Caco-2 (cell line): ENCODE measurements at regions not wholly inside any gene's neighbourhood (a gene's known extent, or its start where the extent isn't known, plus 50 kb on each side); places are given as distances from the start of the nearest gene placed in this dataset.

Experiments used
- BruUV-seq: library from RNA; stranded (reverse); fragments of 400-500 nt; replicated peaks from 2 replicates; lab custom pipeline; 2021; lab: Mats Ljungman, UMichigan
- CTCF ChIA-PET: fragments of 300-600 bp; sonication (Branson Sonifier 250); formaldehyde crosslinking; loops from one replicate; lab custom pipeline; 2022; ENCODE audit warnings: antibody characterized with exemption; lab: Charles Lee
- POLR2A ChIA-PET: fragments of 300-600 bp; sonication (Branson Sonifier 250); formaldehyde crosslinking; loops from one replicate; lab custom pipeline; 2022; ENCODE audit warnings: antibody characterized with exemption; lab: Charles Lee
- DNase-seq, 2 experiments: peaks; one replicate each; pipeline versions ENCODE4 v3.0.0 to v3.0.0-alpha.2; 2020 to 2022
- H3K27me3 ChIP-seq: replicated peaks from 2 replicates; pipeline ENCODE4 v1.6.0; 2011; ENCODE audit warnings: low read length; ENCODE audit not compliant: control insufficient read depth, insufficient read depth
- H3K36me3 ChIP-seq: 2 replicates; pipeline ENCODE4 v1.5.1; 2011; ENCODE audit warnings: low read length; ENCODE audit not compliant: control insufficient read depth, insufficient read depth
- H3K4me1 ChIP-seq: fragments of 250-450 bp; sonication (Bioruptor Pico); 2 replicates; pipeline ENCODE4 v1.5.1; 2020; ENCODE audit warnings: mild to moderate bottlenecking
- H3K4me3 ChIP-seq: 2 replicates; pipeline ENCODE4 v1.5.1; 2011; ENCODE audit warnings: low read depth, mild to moderate bottlenecking, control low read depth, low read length
- H3K9me3 ChIP-seq: fragments of 250-450 bp; sonication (Bioruptor Pico); 2 replicates; pipeline ENCODE4 v1.5.1; 2020; ENCODE audit warnings: mild to moderate bottlenecking, moderate library complexity
- H3K27ac Mint-ChIP-seq: one replicate; pipeline ENCODE4 v1.8.0; 2022; ENCODE audit warnings: mixed read lengths; ENCODE audit not compliant: unreplicated experiment
- H3K27me3 Mint-ChIP-seq: one replicate; pipeline ENCODE4 v1.8.0; 2022; ENCODE audit warnings: mixed read lengths; ENCODE audit not compliant: insufficient read depth, unreplicated experiment
- H3K36me3 Mint-ChIP-seq: one replicate; pipeline ENCODE4 v1.8.0; 2022; ENCODE audit warnings: mild to moderate bottlenecking, mixed read lengths; ENCODE audit not compliant: insufficient read depth, unreplicated experiment
- H3K4me1 Mint-ChIP-seq: one replicate; pipeline ENCODE4 v1.8.0; 2022; ENCODE audit warnings: low read depth, mixed read lengths; ENCODE audit not compliant: unreplicated experiment
- H3K4me3 Mint-ChIP-seq: one replicate; pipeline ENCODE4 v1.8.0; 2022; ENCODE audit warnings: mild to moderate bottlenecking, moderate library complexity, mixed read lengths; ENCODE audit not compliant: unreplicated experiment
- H3K9me3 Mint-ChIP-seq: one replicate; pipeline ENCODE4 v1.8.0; 2022; ENCODE audit warnings: mixed read lengths; ENCODE audit not compliant: unreplicated experiment
- intact Hi-C: fragments of 100-400 bp; cut with micrococcal nuclease; formaldehyde crosslinking; loops from one replicate; pipeline ENCODE4 v1.10.0; 2022; ENCODE audit not compliant: unreplicated experiment
- TF ChIP-seq, protein P1 (sequence below), 2 experiments: fragments of 200-600 bp in 1 of 2; IDR thresholded peaks; 1 replicate in 1 of 2; 2 replicates in 1 of 2; pipeline versions ENCODE4 v1.5.1 to v1.8.0; 2011 to 2022; ENCODE audit warnings: antibody characterized with exemption in 1 of 2, control low read depth in 1 of 2, inconsistent platforms in 1 of 2, low read depth in 1 of 2, low read length in 1 of 2, mild to moderate bottlenecking in 1 of 2, moderate library complexity in 1 of 2; ENCODE audit not compliant: insufficient read depth in 1 of 2, severe bottlenecking in 1 of 2, unreplicated experiment in 1 of 2

DNA sequence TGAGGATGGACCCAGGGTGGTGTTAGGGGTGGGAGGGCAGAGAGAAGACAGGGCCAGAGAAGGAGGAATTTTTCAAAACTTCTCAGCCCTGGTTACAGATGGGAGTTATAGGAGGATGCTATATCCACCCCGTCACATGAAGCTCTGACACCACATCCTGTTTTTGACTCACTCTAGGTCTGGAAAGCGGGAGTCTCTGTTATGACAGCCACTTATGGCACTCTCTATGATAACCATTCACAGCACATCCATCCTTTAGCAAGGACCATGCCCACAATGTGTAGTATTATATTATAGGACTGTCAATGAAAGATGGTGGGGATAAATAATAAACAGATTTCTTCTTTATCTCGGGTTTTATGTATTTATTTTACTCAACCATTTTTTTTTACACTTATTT, 461.2 kb downstream of the CDH2 start:
- H3K27me3 Mint-ChIP-seq = no peaks in the 10 kb centered on the region

DNA sequence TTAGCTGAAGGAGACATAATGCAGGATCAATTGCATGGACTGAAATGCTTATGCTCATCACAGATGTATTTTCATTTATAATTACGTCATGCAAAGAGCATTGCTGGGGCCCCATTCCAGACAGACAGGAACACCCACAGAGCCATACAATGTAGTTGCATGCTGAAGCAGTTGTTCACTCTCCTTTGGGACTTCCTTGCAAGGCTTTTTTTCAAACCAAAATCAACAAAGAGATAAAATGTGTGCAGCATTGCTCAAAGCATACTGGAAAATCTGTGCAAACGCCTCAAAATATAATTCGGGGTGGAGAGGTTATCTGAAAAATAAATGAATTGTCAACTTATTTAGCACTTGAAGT, 463.2 kb downstream of the CDH2 start:
- no peak for DNase-seq
- H3K4me1 ChIP-seq = no peaks in the 10 kb centered on the region
- H3K36me3 ChIP-seq = no peaks in the 10 kb centered on the region
- H3K9me3 ChIP-seq = no peaks in the 10 kb centered on the region
- Mint-ChIP-seq H3K4me3 (no peak overlapping the region), H3K27me3 (no peaks in the 10 kb centered on the region), H3K9me3 (no peaks in the 10 kb centered on the region), H3K4me1 (no peaks in the 10 kb centered on the region), H3K27ac (no peak overlapping the region), H3K36me3 (no peaks in the 10 kb centered on the region)
- no peak overlapping the region for H3K4me3 ChIP-seq
- intact Hi-C loops = no loop called here
- ChIA-PET CTCF (no interaction called here), POLR2A (no interaction called here)
- no peaks in the 10 kb centered on the region for H3K27me3 ChIP-seq
- BruUV-seq = no TSS peak
- TF ChIP-seq, protein P1, sequence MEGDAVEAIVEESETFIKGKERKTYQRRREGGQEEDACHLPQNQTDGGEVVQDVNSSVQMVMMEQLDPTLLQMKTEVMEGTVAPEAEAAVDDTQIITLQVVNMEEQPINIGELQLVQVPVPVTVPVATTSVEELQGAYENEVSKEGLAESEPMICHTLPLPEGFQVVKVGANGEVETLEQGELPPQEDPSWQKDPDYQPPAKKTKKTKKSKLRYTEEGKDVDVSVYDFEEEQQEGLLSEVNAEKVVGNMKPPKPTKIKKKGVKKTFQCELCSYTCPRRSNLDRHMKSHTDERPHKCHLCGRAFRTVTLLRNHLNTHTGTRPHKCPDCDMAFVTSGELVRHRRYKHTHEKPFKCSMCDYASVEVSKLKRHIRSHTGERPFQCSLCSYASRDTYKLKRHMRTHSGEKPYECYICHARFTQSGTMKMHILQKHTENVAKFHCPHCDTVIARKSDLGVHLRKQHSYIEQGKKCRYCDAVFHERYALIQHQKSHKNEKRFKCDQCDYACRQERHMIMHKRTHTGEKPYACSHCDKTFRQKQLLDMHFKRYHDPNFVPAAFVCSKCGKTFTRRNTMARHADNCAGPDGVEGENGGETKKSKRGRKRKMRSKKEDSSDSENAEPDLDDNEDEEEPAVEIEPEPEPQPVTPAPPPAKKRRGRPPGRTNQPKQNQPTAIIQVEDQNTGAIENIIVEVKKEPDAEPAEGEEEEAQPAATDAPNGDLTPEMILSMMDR (IDR thresholded peaks at IDR 0.05; ENCODE audit: insufficient read depth in 1 of 2, low read depth in 1 of 2, low read length in 1 of 2, severe bottlenecking in 1 of 2, unreplicated experiment in 1 of 2) = no peak

More for the DNA sequence above, 461.2 kb downstream of the CDH2 start:
- DNase-seq = no peak
- no TSS peak for BruUV-seq
- Mint-ChIP-seq H3K9me3 (no peaks in the 10 kb centered on the region), H3K4me3 (no peak overlapping the region), H3K4me1 (no peaks in the 10 kb centered on the region), H3K27ac (no peak overlapping the region), H3K36me3 (no peaks in the 10 kb centered on the region)
- intact Hi-C loops = no loop called here
- TF ChIP-seq, protein P1 (IDR thresholded peaks at IDR 0.05; ENCODE audit: insufficient read depth in 1 of 2, low read depth in 1 of 2, low read length in 1 of 2, severe bottlenecking in 1 of 2, unreplicated experiment in 1 of 2) = no peak
- POLR2A ChIA-PET = no interaction called here
- Histone ChIP-seq H3K4me1 (no peaks in the 10 kb centered on the region), H3K27me3 (no peaks in the 10 kb centered on the region), H3K36me3 (no peaks in the 10 kb centered on the region), H3K9me3 (no peaks in the 10 kb centered on the region), H3K4me3 (no peak overlapping the region)
- CTCF ChIA-PET = no interaction called here

DNA sequence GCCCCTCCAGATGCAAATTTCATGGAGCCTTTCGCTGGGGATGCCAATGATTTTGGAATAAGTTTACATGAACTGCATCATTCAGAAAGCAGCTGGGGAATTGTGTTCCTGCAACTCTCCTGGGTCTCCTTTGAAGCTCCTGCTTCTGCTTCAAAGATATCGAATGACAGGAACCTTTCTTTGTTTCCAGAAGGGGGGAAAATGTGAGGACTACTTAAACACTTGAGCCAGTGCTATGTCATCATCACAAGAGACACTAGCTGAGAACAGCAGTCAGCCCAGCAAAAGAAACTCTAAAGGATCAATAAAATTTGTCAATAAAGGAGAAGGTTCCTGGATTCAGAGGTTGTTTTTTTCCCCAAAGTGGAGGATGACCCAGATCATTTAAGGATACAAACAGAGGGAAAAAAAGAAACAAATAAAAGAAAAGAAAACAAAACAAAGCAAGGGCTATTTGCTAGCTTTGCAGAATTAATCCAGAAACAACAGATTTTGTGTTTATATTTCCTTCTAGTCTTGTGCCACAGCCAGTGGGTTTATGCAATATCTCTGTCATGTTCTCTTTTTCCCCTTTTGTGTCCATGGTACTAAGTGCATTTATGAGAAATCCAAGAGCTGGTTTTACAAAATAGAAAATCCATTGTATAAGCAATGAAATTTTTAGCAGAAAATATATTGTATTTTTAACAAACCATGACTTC, 463.7 kb downstream of the CDH2 start:
- Histone ChIP-seq H3K27me3 (no peaks in the 10 kb centered on the region), H3K4me3 (no peak overlapping the region), H3K36me3 (no peaks in the 10 kb centered on the region), H3K9me3 (no peaks in the 10 kb centered on the region), H3K4me1 (no peaks in the 10 kb centered on the region)
- Mint-ChIP-seq H3K9me3 (no peaks in the 10 kb centered on the region), H3K36me3 (no peaks in the 10 kb centered on the region), H3K27me3 (no peaks in the 10 kb centered on the region), H3K4me1 (no peaks in the 10 kb centered on the region), H3K4me3 (no peak overlapping the region), H3K27ac (no peak overlapping the region)
- CTCF ChIA-PET = no interaction called here
- intact Hi-C loops = no loop called here
- TF ChIP-seq, protein P1 (IDR thresholded peaks at IDR 0.05; ENCODE audit: insufficient read depth in 1 of 2, low read depth in 1 of 2, low read length in 1 of 2, severe bottlenecking in 1 of 2, unreplicated experiment in 1 of 2) = no peak
- no TSS peak for BruUV-seq
- POLR2A ChIA-PET = no interaction called here
- no peak for DNase-seq
